Endothelial cell of umbilical vein (primary cell): ENCODE measurements at regions not wholly inside any gene's neighbourhood (a gene's known extent, or its start where the extent isn't known, plus 50 kb on each side); places are given as distances from the start of the nearest gene placed in this dataset.

Experiments used
- BruUV-seq: library from RNA; stranded (reverse); fragments of 400-500 nt; replicated peaks from 2 replicates; lab custom pipeline; 2021; lab: Mats Ljungman, UMichigan
- CTCF ChIA-PET: fragments of 300-600, 350-600 bp; sonication (Branson Sonifier 250); formaldehyde crosslinking; loops from one replicate; lab custom pipeline; 2021; ENCODE audit warnings: antibody characterized with exemption, inconsistent platforms; lab: Charles Lee
- POLR2A ChIA-PET: fragments of 300-600, 350-600 bp; sonication (Branson Sonifier 250); formaldehyde crosslinking; loops from one replicate; lab custom pipeline; 2021; ENCODE audit warnings: antibody characterized with exemption, inconsistent platforms; lab: Charles Lee
- DNase-seq: peaks from one replicate; pipeline ENCODE4 v3.0.0-alpha.2; 2011; ENCODE audit warnings: low read depth, low spot score
- FAIRE-seq: peaks from 2 replicates; lab custom pipeline; 2011; peaks lifted over from hg19 to GRCh38; lab: Jason Lieb, UNC
- H2AFZ ChIP-seq: 2 replicates; pipeline ENCODE4 v1.6.0; 2012; ENCODE audit warnings: low read depth, low read length, control low read depth, inconsistent platforms
- H3K27ac ChIP-seq: 2 replicates; pipeline ENCODE4 v1.5.1; 2011; ENCODE audit warnings: low read depth, mild to moderate bottlenecking, control low read depth, low read length, moderate library complexity; ENCODE audit not compliant: insufficient read depth
- H3K27me3 ChIP-seq, 2 experiments: 2 replicates each; pipeline versions ENCODE4 v1.6.0 to v1.6.1; 2011; ENCODE audit warnings: low read length in 2 of 2, mixed read lengths in 1 of 2; ENCODE audit not compliant: control insufficient read depth in 2 of 2, insufficient read depth in 2 of 2
- H3K36me3 ChIP-seq, 2 experiments: 2 replicates in 1 of 2; 3 replicates in 1 of 2; pipeline ENCODE4 v1.5.1; 2011; ENCODE audit warnings: low read length in 2 of 2, mild to moderate bottlenecking in 1 of 2, moderate library complexity in 1 of 2; ENCODE audit not compliant: control insufficient read depth in 2 of 2, insufficient read depth in 2 of 2; ENCODE audit errors: extremely low read depth in 1 of 2
- H3K4me1 ChIP-seq: 3 replicates; pipeline ENCODE4 v1.5.1; 2011; ENCODE audit warnings: mild to moderate bottlenecking, low read length; ENCODE audit not compliant: control insufficient read depth, insufficient read depth; ENCODE audit errors: extremely low read depth
- H3K4me2 ChIP-seq: 2 replicates; pipeline ENCODE4 v1.6.1; 2011; ENCODE audit warnings: low read length, control low read depth, mixed read lengths; ENCODE audit not compliant: insufficient read depth
- H3K4me3 ChIP-seq, 3 experiments: fragments of 200-600 bp in 1 of 3; sonication (generic), shearing (Covaris generic) in 1 of 3; replicated peaks in 1 of 3; 2 replicates each; pipeline ENCODE4 v1.5.1; 2011 to 2016; ENCODE audit warnings: control low read depth in 3 of 3, low read length in 3 of 3, mild to moderate bottlenecking in 2 of 3, inconsistent platforms in 1 of 3, low read depth in 1 of 3, moderate library complexity in 1 of 3; ENCODE audit not compliant: insufficient read depth in 1 of 3
- H3K79me2 ChIP-seq: 2 replicates; pipeline ENCODE4 v1.6.0; 2012; ENCODE audit warnings: low read length, inconsistent platforms; ENCODE audit not compliant: control insufficient read depth, insufficient read depth
- H3K9ac ChIP-seq: replicated peaks from 2 replicates; pipeline ENCODE3; 2011; ENCODE audit warnings: low read length, control low read depth; ENCODE audit not compliant: insufficient read depth; ENCODE audit errors: extremely low read depth
- H3K9me1 ChIP-seq: replicated peaks from 3 replicates; pipeline ENCODE4 v1.6.0; 2011; ENCODE audit warnings: mild to moderate bottlenecking, low read length; ENCODE audit not compliant: control insufficient read depth, insufficient read depth; ENCODE audit errors: extremely low read depth
- H3K9me3 ChIP-seq: replicated peaks from 2 replicates; pipeline ENCODE4 v1.5.1; 2012; ENCODE audit warnings: low read length, inconsistent platforms; ENCODE audit not compliant: control insufficient read depth, insufficient read depth
- H4K20me1 ChIP-seq: replicated peaks from 2 replicates; pipeline ENCODE3; 2011; ENCODE audit warnings: mild to moderate bottlenecking, low read length; ENCODE audit not compliant: control insufficient read depth, insufficient read depth; ENCODE audit errors: extremely low read depth
- EZH2 ChIP-seq: IDR thresholded peaks from 2 replicates; pipeline ENCODE4 v1.6.1; 2012; ENCODE audit warnings: borderline replicate concordance, low read depth, mild to moderate bottlenecking, moderate library complexity, low read length, inconsistent platforms; ENCODE audit not compliant: severe bottlenecking
- FOS ChIP-seq: IDR thresholded peaks from 2 replicates; pipeline ENCODE4 v1.6.1; 2011; ENCODE audit warnings: mild to moderate bottlenecking, low read length, moderate library complexity, borderline replicate concordance; ENCODE audit not compliant: insufficient read depth
- GATA2 ChIP-seq: IDR thresholded peaks from 2 replicates; pipeline ENCODE4 v1.7.0; 2011; ENCODE audit warnings: low read depth, mild to moderate bottlenecking, moderate library complexity, mixed read lengths, low read length; ENCODE audit not compliant: insufficient read length, insufficient read depth
- JUN ChIP-seq: IDR thresholded peaks from 2 replicates; pipeline ENCODE4 v1.6.1; 2011; ENCODE audit warnings: borderline replicate concordance, low read depth; ENCODE audit not compliant: insufficient read length, insufficient read depth
- MYC ChIP-seq: IDR thresholded peaks from one replicate; pipeline ENCODE4 v1.6.1; 2011; ENCODE audit warnings: mild to moderate bottlenecking, low read depth, low read length
- POLR2A ChIP-seq: IDR thresholded peaks from 2 replicates; pipeline ENCODE4 v1.6.1; 2012; ENCODE audit warnings: low read depth, mild to moderate bottlenecking, control low read depth, low read length
- POLR2AphosphoS5 ChIP-seq: IDR thresholded peaks from 2 replicates; pipeline ENCODE4 v1.6.1; 2012; ENCODE audit warnings: low read depth, mild to moderate bottlenecking, control low read depth, low read length, moderate library complexity; ENCODE audit not compliant: insufficient read depth
- dilution Hi-C: fragments of 300-500 bp; cut with MboI; formaldehyde crosslinking; loops from one replicate; pipeline ENCODE4 v1.15.0; 2019; ENCODE audit warnings: low sequenced_read_pairs; ENCODE audit not compliant: extremely low pct_ligation_motif_present
- intact Hi-C: fragments of 100-400 bp; cut with micrococcal nuclease; formaldehyde crosslinking; loops from one replicate; pipeline ENCODE4 v1.10.0; 2022
- TF ChIP-seq, protein P1 (sequence below), 2 donors: IDR thresholded peaks; 1 replicate in 1 of 2; 2 replicates in 1 of 2; pipeline ENCODE4 v1.5.1; 2011; ENCODE audit warnings: low read length in 2 of 2, mild to moderate bottlenecking in 2 of 2, moderate library complexity in 2 of 2, control low read depth in 1 of 2, inconsistent platforms in 1 of 2, low read depth in 1 of 2; ENCODE audit not compliant: insufficient read depth in 1 of 2; ENCODE audit errors: extremely low read depth in 1 of 2
- TF ChIP-seq, protein P2 (sequence below): IDR thresholded peaks from 2 replicates; pipeline ENCODE4 v1.6.1; 2011; ENCODE audit not compliant: insufficient read depth, insufficient read length

DNA sequence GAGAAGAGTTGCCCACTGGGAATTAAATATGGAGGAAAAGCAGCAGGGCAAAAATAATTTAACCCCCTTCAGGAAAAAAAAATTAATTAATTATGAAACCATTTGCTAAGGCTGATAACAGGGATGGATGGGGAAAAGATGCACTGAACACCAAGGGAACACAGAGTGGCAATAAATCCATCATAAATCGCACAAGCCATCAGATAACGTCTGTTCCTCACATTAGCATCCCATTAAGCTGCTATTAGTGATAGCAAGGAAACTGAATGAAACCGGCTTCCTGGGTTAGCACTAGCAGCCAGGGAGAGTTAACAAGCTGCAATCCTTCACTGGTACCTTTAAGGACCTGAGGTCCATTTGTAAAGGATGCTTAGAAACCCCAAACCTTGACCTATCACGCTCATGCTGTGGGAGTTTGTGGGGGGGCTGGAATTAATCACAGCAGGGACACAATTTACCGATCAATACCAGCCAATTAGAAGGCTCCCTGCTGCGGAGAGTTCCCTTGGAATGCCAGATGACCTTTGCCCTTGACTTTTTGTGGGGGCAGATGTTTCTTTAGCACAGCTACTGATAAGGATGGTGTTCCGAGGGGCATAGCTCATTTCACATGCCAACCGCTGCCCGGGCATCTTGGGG, 175.5 kb upstream of the KLF7 start:
- no TSS peak for BruUV-seq
- H3K27ac ChIP-seq, result no peak overlapping the region
- no peaks in the 10 kb centered on the region for H4K20me1 ChIP-seq
- H3K4me3 ChIP-seq, result no peak overlapping the region
- H2AFZ ChIP-seq, result no peak overlapping the region
- no peak overlapping the region for H3K4me2 ChIP-seq
- dilution Hi-C loops, result no loop called here
- DNase-seq (no peak), FAIRE-seq (no peak)
- TF ChIP-seq, protein P1, sequence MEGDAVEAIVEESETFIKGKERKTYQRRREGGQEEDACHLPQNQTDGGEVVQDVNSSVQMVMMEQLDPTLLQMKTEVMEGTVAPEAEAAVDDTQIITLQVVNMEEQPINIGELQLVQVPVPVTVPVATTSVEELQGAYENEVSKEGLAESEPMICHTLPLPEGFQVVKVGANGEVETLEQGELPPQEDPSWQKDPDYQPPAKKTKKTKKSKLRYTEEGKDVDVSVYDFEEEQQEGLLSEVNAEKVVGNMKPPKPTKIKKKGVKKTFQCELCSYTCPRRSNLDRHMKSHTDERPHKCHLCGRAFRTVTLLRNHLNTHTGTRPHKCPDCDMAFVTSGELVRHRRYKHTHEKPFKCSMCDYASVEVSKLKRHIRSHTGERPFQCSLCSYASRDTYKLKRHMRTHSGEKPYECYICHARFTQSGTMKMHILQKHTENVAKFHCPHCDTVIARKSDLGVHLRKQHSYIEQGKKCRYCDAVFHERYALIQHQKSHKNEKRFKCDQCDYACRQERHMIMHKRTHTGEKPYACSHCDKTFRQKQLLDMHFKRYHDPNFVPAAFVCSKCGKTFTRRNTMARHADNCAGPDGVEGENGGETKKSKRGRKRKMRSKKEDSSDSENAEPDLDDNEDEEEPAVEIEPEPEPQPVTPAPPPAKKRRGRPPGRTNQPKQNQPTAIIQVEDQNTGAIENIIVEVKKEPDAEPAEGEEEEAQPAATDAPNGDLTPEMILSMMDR (IDR thresholded peaks at IDR 0.05; ENCODE audit: extremely low read depth in 1 of 2, insufficient read depth in 1 of 2, low read depth in 1 of 2, low read length in 2 of 2), result no peak
- no peak for TF ChIP-seq GATA2
- TF ChIP-seq JUN, result no peak
- no peak for TF ChIP-seq POLR2A
- TF ChIP-seq POLR2AphosphoS5, result no peak
- no peak for TF ChIP-seq MYC
- no peak for TF ChIP-seq EZH2
- TF ChIP-seq, protein P2, sequence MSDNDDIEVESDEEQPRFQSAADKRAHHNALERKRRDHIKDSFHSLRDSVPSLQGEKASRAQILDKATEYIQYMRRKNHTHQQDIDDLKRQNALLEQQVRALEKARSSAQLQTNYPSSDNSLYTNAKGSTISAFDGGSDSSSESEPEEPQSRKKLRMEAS, result no peak
- TF ChIP-seq FOS, result no peak
- no peak overlapping the region for H3K9ac ChIP-seq
- no peaks in the 10 kb centered on the region for H3K36me3 ChIP-seq
- no peaks in the 10 kb centered on the region for H3K9me3 ChIP-seq
- intact Hi-C loops, result no loop called here
- ChIA-PET POLR2A (no interaction called here), CTCF (no interaction called here)
- no peaks in the 10 kb centered on the region for H3K79me2 ChIP-seq
- H3K9me1 ChIP-seq, result no peaks in the 10 kb centered on the region
- peaks cover 7% of the 10 kb centered on the region for H3K4me1 ChIP-seq
- no peaks in the 10 kb centered on the region for H3K27me3 ChIP-seq
